Endothelial cell (in vitro differentiated cells): ENCODE measurements at regions not wholly inside any gene's neighbourhood (a gene's known extent, or its start where the extent isn't known, plus 50 kb on each side); places are given as distances from the start of the nearest gene placed in this dataset.

ENCODE experiments used
- DNase-seq: peaks from one replicate; pipeline ENCODE4 v3.0.0; 2021; ENCODE audit warnings: low spot score
- H3K27ac Mint-ChIP-seq: one replicate; pipeline ENCODE4 v1.8.0; 2021; ENCODE audit warnings: mixed read lengths, inconsistent platforms; ENCODE audit not compliant: unreplicated experiment
- H3K27me3 Mint-ChIP-seq: one replicate; pipeline ENCODE4 v1.8.0; 2021; ENCODE audit warnings: mild to moderate bottlenecking, moderate library complexity, mixed read lengths, inconsistent platforms; ENCODE audit not compliant: unreplicated experiment
- H3K36me3 Mint-ChIP-seq: one replicate; pipeline ENCODE4 v1.8.0; 2021; ENCODE audit warnings: mild to moderate bottlenecking, low read depth, mixed read lengths, inconsistent platforms; ENCODE audit not compliant: unreplicated experiment
- H3K4me1 Mint-ChIP-seq: one replicate; pipeline ENCODE4 v1.8.0; 2021; ENCODE audit warnings: mild to moderate bottlenecking, mixed read lengths, inconsistent platforms; ENCODE audit not compliant: unreplicated experiment
- H3K4me3 Mint-ChIP-seq: one replicate; pipeline ENCODE4 v1.8.0; 2021; ENCODE audit warnings: mild to moderate bottlenecking, mixed read lengths, inconsistent platforms; ENCODE audit not compliant: unreplicated experiment
- H3K9me3 Mint-ChIP-seq: one replicate; pipeline ENCODE4 v1.8.0; 2021; ENCODE audit warnings: mixed read lengths, inconsistent platforms; ENCODE audit not compliant: unreplicated experiment
- CTCF ChIP-seq: fragments of 200-600 bp; sonication (generic); IDR thresholded peaks from one replicate; pipeline ENCODE4 v1.5.0; 2021; ENCODE audit warnings: antibody characterized with exemption; ENCODE audit not compliant: unreplicated experiment

- Mint-ChIP-seq H3K36me3 (no peaks in the 10 kb centered on the region), H3K27ac (no peak overlapping the region), H3K4me1 (peaks cover 9% of the 10 kb centered on the region), H3K9me3 (no peaks in the 10 kb centered on the region), H3K27me3 (no peaks in the 10 kb centered on the region), H3K4me3 (no peak overlapping the region)
- no peak for TF ChIP-seq CTCF
- DNase-seq: no peak
These were observed 359.5 kb upstream of the ACVR2A start for GRCh38 chr2:147485210-147485851.

- H3K36me3 Mint-ChIP-seq: no peaks in the 10 kb centered on the region
- DNase-seq: no peak
- H3K27ac Mint-ChIP-seq: no peak overlapping the region
- no peaks in the 10 kb centered on the region for H3K9me3 Mint-ChIP-seq
- H3K27me3 Mint-ChIP-seq: no peaks in the 10 kb centered on the region
- H3K4me1 Mint-ChIP-seq: peaks cover 9% of the 10 kb centered on the region
- no peak overlapping the region for H3K4me3 Mint-ChIP-seq
- TF ChIP-seq CTCF: no peak
These were observed 360.9 kb upstream of the ACVR2A start for GRCh38 chr2:147483911-147484310.

- Mint-ChIP-seq H3K27ac (no peak overlapping the region), H3K9me3 (no peaks in the 10 kb centered on the region), H3K4me3 (no peak overlapping the region), H3K27me3 (no peaks in the 10 kb centered on the region), H3K4me1 (peaks cover 9% of the 10 kb centered on the region), H3K36me3 (no peaks in the 10 kb centered on the region)
- TF ChIP-seq CTCF: no peak
- no peak for DNase-seq
These were observed 361.7 kb upstream of the ACVR2A start for GRCh38 chr2:147482916-147483669.

- H3K27ac Mint-ChIP-seq: no peak overlapping the region
- no peak for TF ChIP-seq CTCF
- H3K4me3 Mint-ChIP-seq: no peak overlapping the region
- no peak for DNase-seq
- peaks cover 9% of the 10 kb centered on the region for H3K4me1 Mint-ChIP-seq
- H3K9me3 Mint-ChIP-seq: no peaks in the 10 kb centered on the region
- H3K36me3 Mint-ChIP-seq: no peaks in the 10 kb centered on the region
- H3K27me3 Mint-ChIP-seq: no peaks in the 10 kb centered on the region
These were observed 362.5 kb upstream of the ACVR2A start for GRCh38 chr2:147482111-147482895.
